ENCODE measurements at regions not wholly inside any gene's neighbourhood (a gene's known extent, or its start where the extent isn't known, plus 50 kb on each side); places are given as distances from the start of the nearest gene placed in this dataset.

GRCh38 chr6:15036690-15037245, 209.1 kb upstream of the JARID2 start:
- peak; percentile 71 to 85 for DNase-seq
- CTCF ChIA-PET = interaction anchor here (0.6 kb wide), 1 partner anchor 205 kb away, joined by 4 read pairs; no protein-coding TSS in a partner anchor
- intact Hi-C loops (cut with micrococcal nuclease; ENCODE audit: unreplicated experiment) = no loop called here

GRCh38 chr6:15037253-15037652, 208.6 kb upstream of the JARID2 start:
- Histone ChIP-seq H2AFZ (no peak overlapping the region), H3K4me1 (replicated peaks; ENCODE audit: insufficient read depth) (peaks cover 17% of the 10 kb centered on the region), H3K79me2 (ENCODE audit: low read depth) (no peaks in the 10 kb centered on the region), H3K9me2 (ENCODE audit: insufficient read depth) (no peaks in the 10 kb centered on the region), H3K27me3 (ENCODE audit: insufficient read depth, low read depth) (no peaks in the 10 kb centered on the region), H3K36me3 (ENCODE audit: low read depth) (no peaks in the 10 kb centered on the region), H3K4me2 (peak overlapping the region; percentile 50; the same call in 1 of the 2 replicates), H3K4me3 (no peak overlapping the region), H4K20me1 (ENCODE audit: insufficient read depth) (no peaks in the 10 kb centered on the region), H3F3A (ENCODE audit: insufficient read depth, low read depth) (peaks cover 10% of the 10 kb centered on the region; the same call in 1 of the 2 replicates), H3K27ac (peak overlapping the region; percentile 40), H3K9me3 (ENCODE audit: insufficient read depth, low read depth) (no peaks in the 10 kb centered on the region)
- intact Hi-C loops (cut with micrococcal nuclease; ENCODE audit: unreplicated experiment) = no loop called here
- POLR2A ChIA-PET (ENCODE audit: unreplicated experiment) = no interaction called here
- CTCF ChIA-PET = no interaction called here
- DNase-seq = no peak
- TF ChIP-seq EZH2 (IDR thresholded peaks at IDR 0.05; ENCODE audit: low read depth) (no peak), CTCF (conservative IDR thresholded peaks at IDR 0.05) (no peak)
- no TSS peak for BruUV-seq (replicated peaks)

More at GRCh38 chr6:15036690-15037245, 209.1 kb upstream of the JARID2 start:
- H3K27ac ChIP-seq = peak overlapping the region; percentile 40
- H3K27me3 ChIP-seq (ENCODE audit: insufficient read depth, low read depth) = no peaks in the 10 kb centered on the region
- no peaks in the 10 kb centered on the region for H3K9me2 ChIP-seq (ENCODE audit: insufficient read depth)
- POLR2A ChIA-PET (ENCODE audit: unreplicated experiment) = no interaction called here
- H3K79me2 ChIP-seq (ENCODE audit: low read depth) = no peaks in the 10 kb centered on the region
- H4K20me1 ChIP-seq (ENCODE audit: insufficient read depth) = no peaks in the 10 kb centered on the region
- peaks cover 10% of the 10 kb centered on the region; the same call in 1 of the 2 replicates for H3F3A ChIP-seq (ENCODE audit: insufficient read depth, low read depth)
- H3K4me3 ChIP-seq = no peak overlapping the region
- H3K4me1 ChIP-seq (replicated peaks; ENCODE audit: insufficient read depth) = peaks cover 17% of the 10 kb centered on the region
- no peak for TF ChIP-seq EZH2 (IDR thresholded peaks at IDR 0.05; ENCODE audit: low read depth)
- TF ChIP-seq CTCF (conservative IDR thresholded peaks at IDR 0.05) = no peak
- no peaks in the 10 kb centered on the region for H3K9me3 ChIP-seq (ENCODE audit: insufficient read depth, low read depth)
- no TSS peak for BruUV-seq (replicated peaks)
- no peaks in the 10 kb centered on the region for H3K36me3 ChIP-seq (ENCODE audit: low read depth)
- H3K4me2 ChIP-seq = peak overlapping the region; percentile 50; the same call in 1 of the 2 replicates
- no peak overlapping the region for H2AFZ ChIP-seq

- no peaks in the 10 kb centered on the region for H3K9me3 ChIP-seq (ENCODE audit: insufficient read depth, low read depth)
- BruUV-seq (replicated peaks) = no TSS peak
These were observed 207.7 kb upstream of the JARID2 start for GRCh38 chr6:15038013-15038791.

More at GRCh38 chr6:15038013-15038791, 207.7 kb upstream of the JARID2 start:
- H3K4me2 ChIP-seq = no peak overlapping the region
- H3K36me3 ChIP-seq (ENCODE audit: low read depth) = no peaks in the 10 kb centered on the region
- peaks cover 10% of the 10 kb centered on the region; the same call in 1 of the 2 replicates for H3F3A ChIP-seq (ENCODE audit: insufficient read depth, low read depth)
- intact Hi-C loops (cut with micrococcal nuclease; ENCODE audit: unreplicated experiment) = no loop called here
- H2AFZ ChIP-seq = no peak overlapping the region
- H3K79me2 ChIP-seq (ENCODE audit: low read depth) = no peaks in the 10 kb centered on the region
- no peaks in the 10 kb centered on the region for H3K9me2 ChIP-seq (ENCODE audit: insufficient read depth)
- peaks cover 17% of the 10 kb centered on the region for H3K4me1 ChIP-seq (replicated peaks; ENCODE audit: insufficient read depth)
- H3K27me3 ChIP-seq (ENCODE audit: insufficient read depth, low read depth) = no peaks in the 10 kb centered on the region
- ChIA-PET CTCF (interaction anchor here (0.6 kb wide), 1 partner anchor 950 kb away, joined by 4 read pairs; no protein-coding TSS in a partner anchor), POLR2A (ENCODE audit: unreplicated experiment) (no interaction called here)
- no peak for TF ChIP-seq EZH2 (IDR thresholded peaks at IDR 0.05; ENCODE audit: low read depth)
- TF ChIP-seq CTCF (conservative IDR thresholded peaks at IDR 0.05) = no peak
- no peak overlapping the region for H3K27ac ChIP-seq
- no peak for DNase-seq
- no peak overlapping the region for H3K4me3 ChIP-seq
- no peaks in the 10 kb centered on the region for H4K20me1 ChIP-seq (ENCODE audit: insufficient read depth)
